NB4 (cell line): ENCODE measurements at regions not wholly inside any gene's neighbourhood (a gene's known extent, or its start where the extent isn't known, plus 50 kb on each side); places are given as distances from the start of the nearest gene placed in this dataset.

Experiments
- CTCF ChIP-seq: IDR thresholded peaks from one replicate; pipeline ENCODE4 v1.5.1; 2012; ENCODE audit warnings: low read depth, low read length
- POLR2A ChIP-seq: IDR thresholded peaks from 2 replicates; pipeline ENCODE4 v1.6.1; 2011; ENCODE audit warnings: mild to moderate bottlenecking; ENCODE audit not compliant: insufficient read length; ENCODE audit errors: extremely low read depth

- no peak for TF ChIP-seq CTCF
- no peak for TF ChIP-seq POLR2A
Measured at GRCh38 chr1:238408737-238409136, 518.0 kb upstream of the ZP4 start.
